H9 (cell line): ENCODE measurements at regions not wholly inside any gene's neighbourhood (a gene's known extent, or its start where the extent isn't known, plus 50 kb on each side); places are given as distances from the start of the nearest gene placed in this dataset.

Experiments
- DNase-seq: peaks from one replicate; pipeline ENCODE4 v3.0.0-alpha.2; 2017
- H2AFZ ChIP-seq: one replicate; pipeline ENCODE4 v1.6.1; 2013; ENCODE audit warnings: mild to moderate bottlenecking, low read length, control low read depth, moderate library complexity
- H2AK5ac ChIP-seq: 2 replicates; pipeline ENCODE4 v1.6.1; 2013; ENCODE audit warnings: low read length, control low read depth, mixed read lengths; ENCODE audit not compliant: insufficient read length
- H2BK120ac ChIP-seq: one replicate; pipeline ENCODE4 v1.6.1; 2013; ENCODE audit warnings: low read depth, mild to moderate bottlenecking, low read length, control low read depth, inconsistent platforms; ENCODE audit not compliant: poor library complexity, severe bottlenecking
- H2BK12ac ChIP-seq: 2 replicates; pipeline ENCODE4 v1.6.1; 2013; ENCODE audit warnings: low read length, control low read depth, mixed read lengths, low read depth; ENCODE audit not compliant: insufficient read length
- H2BK15ac ChIP-seq: 2 replicates; pipeline ENCODE4 v1.6.1; 2013; ENCODE audit warnings: low read depth, low read length, control low read depth
- H2BK20ac ChIP-seq: one replicate; pipeline ENCODE4 v1.6.1; 2013; ENCODE audit warnings: low read depth, mild to moderate bottlenecking, low read length, control low read depth, inconsistent platforms; ENCODE audit not compliant: poor library complexity, severe bottlenecking
- H2BK5ac ChIP-seq: 2 replicates; pipeline ENCODE4 v1.6.1; 2013; ENCODE audit warnings: low read length, control low read depth, mixed read lengths; ENCODE audit not compliant: insufficient read length
- H3K14ac ChIP-seq: 2 replicates; pipeline ENCODE4 v1.6.1; 2013; ENCODE audit warnings: low read length, control low read depth; ENCODE audit not compliant: insufficient read depth
- H3K18ac ChIP-seq: 2 replicates; pipeline ENCODE4 v1.6.1; 2013; ENCODE audit warnings: low read depth, mild to moderate bottlenecking, mixed read lengths, low read length, control low read depth; ENCODE audit not compliant: insufficient read length
- H3K23ac ChIP-seq: 2 replicates; pipeline ENCODE4 v1.6.1; 2013; ENCODE audit warnings: low read length, control low read depth, mixed read lengths, low read depth; ENCODE audit not compliant: insufficient read length
- H3K23me2 ChIP-seq: 2 replicates; pipeline ENCODE4 v1.6.1; 2013; ENCODE audit warnings: low read depth, mild to moderate bottlenecking, mixed read lengths, low read length, control low read depth; ENCODE audit not compliant: insufficient read length, poor library complexity, severe bottlenecking
- H3K27ac ChIP-seq: 2 replicates; pipeline ENCODE4 v1.5.1; 2013; ENCODE audit warnings: low read length, control low read depth, mixed read lengths, low read depth; ENCODE audit not compliant: insufficient read length
- H3K27me3 ChIP-seq: 2 replicates; pipeline ENCODE4 v1.6.1; 2013; ENCODE audit warnings: low read length, control low read depth, inconsistent platforms; ENCODE audit not compliant: insufficient read depth
- H3K4ac ChIP-seq: 2 replicates; pipeline ENCODE4 v1.6.1; 2013; ENCODE audit warnings: low read depth, mild to moderate bottlenecking, control low read depth, inconsistent platforms, low read length, moderate library complexity
- H3K4me1 ChIP-seq: 2 replicates; pipeline ENCODE4 v1.6.1; 2013; ENCODE audit warnings: low read length, control low read depth, inconsistent platforms; ENCODE audit not compliant: insufficient read depth
- H3K4me2 ChIP-seq: 2 replicates; pipeline ENCODE4 v1.6.1; 2013; ENCODE audit warnings: low read length, control low read depth, mixed read lengths; ENCODE audit not compliant: insufficient read length, insufficient read depth
- H3K56ac ChIP-seq: 2 replicates; pipeline ENCODE4 v1.6.1; 2013; ENCODE audit warnings: low read depth, mild to moderate bottlenecking, mixed read lengths, low read length, control low read depth; ENCODE audit not compliant: insufficient read length
- H3K79me1 ChIP-seq: 2 replicates; pipeline ENCODE4 v1.6.1; 2013; ENCODE audit warnings: low read depth, mild to moderate bottlenecking, moderate library complexity, low read length, control low read depth, inconsistent platforms; ENCODE audit not compliant: insufficient read depth, poor library complexity, severe bottlenecking
- H3K79me2 ChIP-seq: 2 replicates; pipeline ENCODE4 v1.6.1; 2013; ENCODE audit warnings: low read length, control low read depth, inconsistent platforms; ENCODE audit not compliant: insufficient read depth
- H3K9ac ChIP-seq: 2 replicates; pipeline ENCODE4 v1.6.1; 2013; ENCODE audit warnings: low read length, control low read depth, mixed read lengths; ENCODE audit not compliant: insufficient read length; ENCODE audit errors: extremely low read depth
- H3K9me3 ChIP-seq: one replicate; pipeline ENCODE4 v1.6.1; 2013; ENCODE audit warnings: low read depth, low read length, inconsistent platforms; ENCODE audit not compliant: control insufficient read depth
- H3T11ph ChIP-seq: one replicate; pipeline ENCODE4 v1.6.1; 2013; ENCODE audit warnings: mild to moderate bottlenecking, low read length, control low read depth, inconsistent platforms
- H4K20me1 ChIP-seq: one replicate; pipeline ENCODE4 v1.6.1; 2013; ENCODE audit not compliant: control insufficient read depth, insufficient read length, insufficient read depth
- H4K5ac ChIP-seq: 2 replicates; pipeline ENCODE4 v1.6.1; 2013; ENCODE audit warnings: low read depth, mild to moderate bottlenecking, mixed read lengths, low read length, control low read depth; ENCODE audit not compliant: insufficient read length
- H4K8ac ChIP-seq: replicated peaks from 2 replicates; pipeline ENCODE4 v1.6.1; 2013; ENCODE audit warnings: low read length, control low read depth, mixed read lengths, low read depth; ENCODE audit not compliant: insufficient read length
- H4K91ac ChIP-seq: 2 replicates; pipeline ENCODE4 v1.6.1; 2013; ENCODE audit warnings: low read depth, mild to moderate bottlenecking, moderate library complexity, mixed read lengths, low read length, control low read depth; ENCODE audit not compliant: insufficient read length
- H3K27ac Mint-ChIP-seq, 3 experiments: 2 replicates in 2 of 3; 3 replicates in 1 of 3; pipeline ENCODE4 v1.8.0; 2020 to 2021; ENCODE audit warnings: mixed read lengths in 3 of 3, mild to moderate bottlenecking in 1 of 3, moderate library complexity in 1 of 3
- H3K27me3 Mint-ChIP-seq: 2 replicates; pipeline ENCODE4 v1.8.0; 2021; ENCODE audit warnings: low read depth, mild to moderate bottlenecking, moderate library complexity, mixed read lengths
- H3K36me3 Mint-ChIP-seq, 3 experiments: 2 replicates in 2 of 3; 3 replicates in 1 of 3; pipeline ENCODE4 v1.8.0; 2020 to 2021; ENCODE audit warnings: low read depth in 3 of 3, mixed read lengths in 3 of 3; ENCODE audit not compliant: insufficient read depth in 1 of 3
- H3K4me1 Mint-ChIP-seq, 2 experiments: 2 replicates each; pipeline ENCODE4 v1.8.0; 2020; ENCODE audit warnings: mixed read lengths in 2 of 2
- H3K4me3 Mint-ChIP-seq, 2 experiments: 2 replicates in 1 of 2; 3 replicates in 1 of 2; pipeline ENCODE4 v1.8.0; 2020 to 2021; ENCODE audit warnings: mild to moderate bottlenecking in 2 of 2, mixed read lengths in 2 of 2, moderate library complexity in 1 of 2
- H3K9me3 Mint-ChIP-seq, 2 experiments: 2 replicates in 1 of 2; 3 replicates in 1 of 2; pipeline ENCODE4 v1.8.0; 2020; ENCODE audit warnings: mild to moderate bottlenecking in 2 of 2, mixed read lengths in 2 of 2, moderate library complexity in 1 of 2
- CTCF ChIP-seq: fragments of 200-600 bp; sonication (generic); conservative IDR thresholded peaks from 3 replicates; pipeline ENCODE4 v1.8.0; 2021; ENCODE audit warnings: antibody characterized with exemption, mild to moderate bottlenecking
- WGBS: extraction: QIAGEN DNeasy Blood & Tissue Kit; methylation state at CpG from one replicate; pipeline ENCODE4 v1.1.7; 2013; ENCODE audit warnings: missing lambda C conversion rate, low lambda C conversion rate, mixed read lengths; ENCODE audit not compliant: insufficient read length; ENCODE audit errors: extremely low coverage; 5-methylcytosine and 5-hydroxymethylcytosine counted together

GRCh38 chr16:86984343-86984742 is 332.8 kb downstream of the C16orf95 start:
- Histone ChIP-seq H3T11ph (no peak overlapping the region), H3K79me2 (no peaks in the 10 kb centered on the region), H4K5ac (no peak overlapping the region), H2AFZ (no peak overlapping the region), H4K91ac (no peak overlapping the region), H4K8ac (no peak overlapping the region), H2AK5ac (no peak overlapping the region), H2BK12ac (no peak overlapping the region), H3K4me2 (no peak overlapping the region), H2BK15ac (no peak overlapping the region), H2BK5ac (no peak overlapping the region), H3K27me3 (no peaks in the 10 kb centered on the region), H3K23me2 (no peaks in the 10 kb centered on the region), H3K23ac (no peak overlapping the region), H2BK120ac (no peak overlapping the region), H3K9ac (no peak overlapping the region), H3K56ac (no peak overlapping the region), H3K27ac (no peak overlapping the region), H4K20me1 (no peaks in the 10 kb centered on the region), H3K79me1 (no peaks in the 10 kb centered on the region), H2BK20ac (no peak overlapping the region), H3K9me3 (no peaks in the 10 kb centered on the region), H3K4ac (no peak overlapping the region), H3K4me1 (peaks cover 4% of the 10 kb centered on the region; the same call in 1 of the 2 replicates), H3K14ac (no peak overlapping the region), H3K18ac (no peak overlapping the region)
- peaks cover 9% of the 10 kb centered on the region for H3K27me3 Mint-ChIP-seq
- no peak overlapping the region for H3K4me3 Mint-ChIP-seq
- peaks cover 6 to 8% of the 10 kb centered on the region in 2 experiments for H3K9me3 Mint-ChIP-seq
- no peak for DNase-seq
- H3K27ac Mint-ChIP-seq, result no peak overlapping the region
- no CpG with 5 or more reads among the region's 10 CpGs for WGBS
- TF ChIP-seq CTCF, result no peak
- peaks cover 0 to 6% (median 4%) of the 10 kb centered on the region in 3 experiments; a peak in 2 of 7 replicates for H3K36me3 Mint-ChIP-seq
- H3K4me1 Mint-ChIP-seq, result peaks cover 9 to 20% of the 10 kb centered on the region in 2 experiments
